ENCODE measurements at regions not wholly inside any gene's neighbourhood (a gene's known extent, or its start where the extent isn't known, plus 50 kb on each side); places are given as distances from the start of the nearest gene placed in this dataset.
"Not testable (repeated sequence)": the region's sequence is repeated elsewhere in the genome, so short reads cannot be mapped to it uniquely, and the experiment has no call there.

GRCh38 chr7:131999193-131999592, 442.8 kb upstream of the PODXL start:
- no peak for TF ChIP-seq CTCF (IDR thresholded peaks at IDR 0.05)
- Histone ChIP-seq H3K4me1 (ENCODE audit: control insufficient read depth, insufficient read depth, low read length) (no peaks in the 10 kb centered on the region), H3K27me3 (ENCODE audit: control insufficient read depth, insufficient read depth, low read length) (no peaks in the 10 kb centered on the region), H3K9me3 (ENCODE audit: control insufficient read depth, insufficient read depth, low read length) (no peaks in the 10 kb centered on the region), H3K27ac (ENCODE audit: low read length) (no peak overlapping the region), H3K36me3 (ENCODE audit: control insufficient read depth, insufficient read depth, low read length) (no peaks in the 10 kb centered on the region), H3K4me3 (ENCODE audit: low read length) (no peak overlapping the region)
- Mint-ChIP-seq H3K36me3 (no peaks in the 10 kb centered on the region), H3K9me3 (no peaks in the 10 kb centered on the region), H3K27me3 (ENCODE audit: low read depth in 2 of 2) (no peaks in the 10 kb centered on the region), H3K27ac (no peak overlapping the region), H3K4me1 (no peaks in the 10 kb centered on the region), H3K4me3 (no peak overlapping the region)
- intact Hi-C loops (cut with micrococcal nuclease), result no loop called here
- WGBS (ENCODE audit: insufficient coverage), result 78% methylated on average over 4 of the region's 4 CpGs
- no peak for DNase-seq
- ATAC-seq, result no peak

- Histone ChIP-seq H3K27ac (ENCODE audit: low read length) (no peak overlapping the region), H3K4me3 (ENCODE audit: low read length) (no peak overlapping the region), H3K9me3 (ENCODE audit: control insufficient read depth, insufficient read depth, low read length) (no peaks in the 10 kb centered on the region), H3K36me3 (ENCODE audit: control insufficient read depth, insufficient read depth, low read length) (no peaks in the 10 kb centered on the region), H3K4me1 (ENCODE audit: control insufficient read depth, insufficient read depth, low read length) (no peaks in the 10 kb centered on the region), H3K27me3 (ENCODE audit: control insufficient read depth, insufficient read depth, low read length) (no peaks in the 10 kb centered on the region)
- Mint-ChIP-seq H3K4me3 (no peak overlapping the region), H3K9me3 (peaks cover 0 to 5% of the 10 kb centered on the region in 2 donors), H3K36me3 (no peaks in the 10 kb centered on the region), H3K4me1 (no peaks in the 10 kb centered on the region), H3K27me3 (ENCODE audit: low read depth in 2 of 2) (no peaks in the 10 kb centered on the region), H3K27ac (no peak overlapping the region)
- DNase-seq, result no peak
- WGBS (ENCODE audit: insufficient coverage), result 70% methylated on average over 2 of the region's 2 CpGs
- no peak for TF ChIP-seq CTCF (IDR thresholded peaks at IDR 0.05)
- ATAC-seq, result no peak
- intact Hi-C loops (cut with micrococcal nuclease), result no loop called here
Measured at GRCh38 chr7:131995324-131995723, 438.9 kb upstream of the PODXL start.

- H3K27ac ChIP-seq (ENCODE audit: low read length); H3K4me1 Mint-ChIP-seq; H3K9me3 ChIP-seq (ENCODE audit: control insufficient read depth, insufficient read depth, low read length); H3K4me3 Mint-ChIP-seq; H3K4me3 ChIP-seq (ENCODE audit: low read length); H3K4me1 ChIP-seq (ENCODE audit: control insufficient read depth, insufficient read depth, low read length); H3K36me3 ChIP-seq (ENCODE audit: control insufficient read depth, insufficient read depth, low read length); H3K36me3 Mint-ChIP-seq; H3K27me3 ChIP-seq (ENCODE audit: control insufficient read depth, insufficient read depth, low read length); DNase-seq; H3K27me3 Mint-ChIP-seq (ENCODE audit: low read depth in 2 of 2); H3K27ac Mint-ChIP-seq; ATAC-seq; intact Hi-C loops (cut with micrococcal nuclease); H3K9me3 Mint-ChIP-seq: not testable (repeated sequence)
Measured at GRCh38 chr7:131981069-131981468, 424.6 kb upstream of the PODXL start.

- H3K27ac Mint-ChIP-seq; H3K9me3 Mint-ChIP-seq; H3K9me3 ChIP-seq (ENCODE audit: control insufficient read depth, insufficient read depth, low read length); H3K27ac ChIP-seq (ENCODE audit: low read length); ATAC-seq; H3K4me1 Mint-ChIP-seq; H3K4me1 ChIP-seq (ENCODE audit: control insufficient read depth, insufficient read depth, low read length); H3K4me3 Mint-ChIP-seq; DNase-seq; H3K27me3 ChIP-seq (ENCODE audit: control insufficient read depth, insufficient read depth, low read length); H3K36me3 Mint-ChIP-seq; H3K36me3 ChIP-seq (ENCODE audit: control insufficient read depth, insufficient read depth, low read length); H3K27me3 Mint-ChIP-seq (ENCODE audit: low read depth in 2 of 2); H3K4me3 ChIP-seq (ENCODE audit: low read length); intact Hi-C loops (cut with micrococcal nuclease): not testable (repeated sequence)
- no CpG with 5 or more reads among the region's 2 CpGs for WGBS (ENCODE audit: insufficient coverage)
Measured at GRCh38 chr7:131978118-131978517, 421.7 kb upstream of the PODXL start.

GRCh38 chr7:131976411-131976810, 420.0 kb upstream of the PODXL start:
- Mint-ChIP-seq H3K9me3 (no peaks in the 10 kb centered on the region), H3K4me3 (no peak overlapping the region), H3K4me1 (no peaks in the 10 kb centered on the region), H3K27me3 (ENCODE audit: low read depth in 2 of 2) (no peaks in the 10 kb centered on the region), H3K27ac (no peak overlapping the region), H3K36me3 (no peaks in the 10 kb centered on the region)
- intact Hi-C loops (cut with micrococcal nuclease), result no loop called here
- H3K36me3 ChIP-seq (ENCODE audit: control insufficient read depth, insufficient read depth, low read length), result no peaks in the 10 kb centered on the region
- no peak overlapping the region for H3K27ac ChIP-seq (ENCODE audit: low read length)
- ATAC-seq (no peak), DNase-seq (no peak)
- no peak for TF ChIP-seq CTCF (IDR thresholded peaks at IDR 0.05)
- peaks cover 4% of the 10 kb centered on the region for H3K27me3 ChIP-seq (ENCODE audit: control insufficient read depth, insufficient read depth, low read length)
- no peaks in the 10 kb centered on the region for H3K9me3 ChIP-seq (ENCODE audit: control insufficient read depth, insufficient read depth, low read length)
- H3K4me1 ChIP-seq (ENCODE audit: control insufficient read depth, insufficient read depth, low read length), result no peaks in the 10 kb centered on the region
- WGBS (ENCODE audit: insufficient coverage), result 91% methylated on average over 3 of the region's 3 CpGs
- H3K4me3 ChIP-seq (ENCODE audit: low read length), result no peak overlapping the region
